ENCODE measurements at regions not wholly inside any gene's neighbourhood (a gene's known extent, or its start where the extent isn't known, plus 50 kb on each side); places are given as distances from the start of the nearest gene placed in this dataset.

DNA sequence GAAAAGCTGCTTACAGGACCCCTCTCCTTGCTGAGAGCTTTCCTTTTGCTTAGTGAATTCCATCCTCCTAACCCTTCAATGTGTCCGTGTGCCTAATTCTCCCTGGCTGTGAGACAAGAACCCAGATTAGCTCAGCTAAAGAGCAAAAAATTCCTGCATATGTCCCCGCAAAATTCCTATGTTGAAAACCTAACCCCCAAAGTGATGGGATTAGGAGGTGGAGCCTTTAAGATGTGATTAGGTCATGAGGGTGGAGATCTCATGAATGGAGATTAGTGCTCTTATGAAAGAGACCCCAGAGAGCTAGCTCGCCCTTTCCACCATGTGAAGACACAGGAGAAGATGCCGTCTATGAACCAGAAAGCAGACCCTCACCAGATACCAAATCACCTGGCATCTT is 503.0 kb upstream of the DIAPH2 start:
- ATAC-seq, result no peak
- TF ChIP-seq PPARA (CRISPR knock-in tag; IDR thresholded peaks at IDR 0.05; ENCODE audit: borderline replicate concordance), result no peak
- TF ChIP-seq, protein P1, sequence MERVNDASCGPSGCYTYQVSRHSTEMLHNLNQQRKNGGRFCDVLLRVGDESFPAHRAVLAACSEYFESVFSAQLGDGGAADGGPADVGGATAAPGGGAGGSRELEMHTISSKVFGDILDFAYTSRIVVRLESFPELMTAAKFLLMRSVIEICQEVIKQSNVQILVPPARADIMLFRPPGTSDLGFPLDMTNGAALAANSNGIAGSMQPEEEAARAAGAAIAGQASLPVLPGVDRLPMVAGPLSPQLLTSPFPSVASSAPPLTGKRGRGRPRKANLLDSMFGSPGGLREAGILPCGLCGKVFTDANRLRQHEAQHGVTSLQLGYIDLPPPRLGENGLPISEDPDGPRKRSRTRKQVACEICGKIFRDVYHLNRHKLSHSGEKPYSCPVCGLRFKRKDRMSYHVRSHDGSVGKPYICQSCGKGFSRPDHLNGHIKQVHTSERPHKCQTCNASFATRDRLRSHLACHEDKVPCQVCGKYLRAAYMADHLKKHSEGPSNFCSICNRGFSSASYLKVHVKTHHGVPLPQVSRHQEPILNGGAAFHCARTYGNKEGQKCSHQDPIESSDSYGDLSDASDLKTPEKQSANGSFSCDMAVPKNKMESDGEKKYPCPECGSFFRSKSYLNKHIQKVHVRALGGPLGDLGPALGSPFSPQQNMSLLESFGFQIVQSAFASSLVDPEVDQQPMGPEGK (CRISPR knock-in tag; IDR thresholded peaks at IDR 0.05; ENCODE audit: borderline replicate concordance), result no peak
- TF ChIP-seq, protein P2, sequence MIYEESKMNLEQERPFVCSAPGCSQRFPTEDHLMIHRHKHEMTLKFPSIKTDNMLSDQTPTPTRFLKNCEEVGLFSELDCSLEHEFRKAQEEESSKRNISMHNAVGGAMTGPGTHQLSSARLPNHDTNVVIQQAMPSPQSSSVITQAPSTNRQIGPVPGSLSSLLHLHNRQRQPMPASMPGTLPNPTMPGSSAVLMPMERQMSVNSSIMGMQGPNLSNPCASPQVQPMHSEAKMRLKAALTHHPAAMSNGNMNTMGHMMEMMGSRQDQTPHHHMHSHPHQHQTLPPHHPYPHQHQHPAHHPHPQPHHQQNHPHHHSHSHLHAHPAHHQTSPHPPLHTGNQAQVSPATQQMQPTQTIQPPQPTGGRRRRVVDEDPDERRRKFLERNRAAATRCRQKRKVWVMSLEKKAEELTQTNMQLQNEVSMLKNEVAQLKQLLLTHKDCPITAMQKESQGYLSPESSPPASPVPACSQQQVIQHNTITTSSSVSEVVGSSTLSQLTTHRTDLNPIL (CRISPR knock-in tag; IDR thresholded peaks at IDR 0.05; ENCODE audit: low read depth), result no peak
- TF ChIP-seq, protein P3, sequence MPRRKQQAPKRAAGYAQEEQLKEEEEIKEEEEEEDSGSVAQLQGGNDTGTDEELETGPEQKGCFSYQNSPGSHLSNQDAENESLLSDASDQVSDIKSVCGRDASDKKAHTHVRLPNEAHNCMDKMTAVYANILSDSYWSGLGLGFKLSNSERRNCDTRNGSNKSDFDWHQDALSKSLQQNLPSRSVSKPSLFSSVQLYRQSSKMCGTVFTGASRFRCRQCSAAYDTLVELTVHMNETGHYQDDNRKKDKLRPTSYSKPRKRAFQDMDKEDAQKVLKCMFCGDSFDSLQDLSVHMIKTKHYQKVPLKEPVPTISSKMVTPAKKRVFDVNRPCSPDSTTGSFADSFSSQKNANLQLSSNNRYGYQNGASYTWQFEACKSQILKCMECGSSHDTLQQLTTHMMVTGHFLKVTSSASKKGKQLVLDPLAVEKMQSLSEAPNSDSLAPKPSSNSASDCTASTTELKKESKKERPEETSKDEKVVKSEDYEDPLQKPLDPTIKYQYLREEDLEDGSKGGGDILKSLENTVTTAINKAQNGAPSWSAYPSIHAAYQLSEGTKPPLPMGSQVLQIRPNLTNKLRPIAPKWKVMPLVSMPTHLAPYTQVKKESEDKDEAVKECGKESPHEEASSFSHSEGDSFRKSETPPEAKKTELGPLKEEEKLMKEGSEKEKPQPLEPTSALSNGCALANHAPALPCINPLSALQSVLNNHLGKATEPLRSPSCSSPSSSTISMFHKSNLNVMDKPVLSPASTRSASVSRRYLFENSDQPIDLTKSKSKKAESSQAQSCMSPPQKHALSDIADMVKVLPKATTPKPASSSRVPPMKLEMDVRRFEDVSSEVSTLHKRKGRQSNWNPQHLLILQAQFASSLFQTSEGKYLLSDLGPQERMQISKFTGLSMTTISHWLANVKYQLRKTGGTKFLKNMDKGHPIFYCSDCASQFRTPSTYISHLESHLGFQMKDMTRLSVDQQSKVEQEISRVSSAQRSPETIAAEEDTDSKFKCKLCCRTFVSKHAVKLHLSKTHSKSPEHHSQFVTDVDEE (CRISPR knock-in tag; IDR thresholded peaks at IDR 0.05), result no peak
- no peak for TF ChIP-seq ESRRG (CRISPR knock-in tag; IDR thresholded peaks at IDR 0.05)
- no peak for TF ChIP-seq ARNTL (CRISPR knock-in tag; IDR thresholded peaks at IDR 0.05; ENCODE audit: borderline replicate concordance, low read depth)
- no peak for TF ChIP-seq CSRNP3 (CRISPR knock-in tag; IDR thresholded peaks at IDR 0.05)
- TF ChIP-seq, protein P4, sequence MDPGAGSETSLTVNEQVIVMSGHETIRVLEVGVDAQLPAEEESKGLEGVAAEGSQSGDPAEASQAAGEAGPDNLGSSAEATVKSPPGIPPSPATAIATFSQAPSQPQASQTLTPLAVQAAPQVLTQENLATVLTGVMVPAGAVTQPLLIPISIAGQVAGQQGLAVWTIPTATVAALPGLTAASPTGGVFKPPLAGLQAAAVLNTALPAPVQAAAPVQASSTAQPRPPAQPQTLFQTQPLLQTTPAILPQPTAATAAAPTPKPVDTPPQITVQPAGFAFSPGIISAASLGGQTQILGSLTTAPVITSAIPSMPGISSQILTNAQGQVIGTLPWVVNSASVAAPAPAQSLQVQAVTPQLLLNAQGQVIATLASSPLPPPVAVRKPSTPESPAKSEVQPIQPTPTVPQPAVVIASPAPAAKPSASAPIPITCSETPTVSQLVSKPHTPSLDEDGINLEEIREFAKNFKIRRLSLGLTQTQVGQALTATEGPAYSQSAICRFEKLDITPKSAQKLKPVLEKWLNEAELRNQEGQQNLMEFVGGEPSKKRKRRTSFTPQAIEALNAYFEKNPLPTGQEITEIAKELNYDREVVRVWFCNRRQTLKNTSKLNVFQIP (CRISPR knock-in tag; IDR thresholded peaks at IDR 0.05; ENCODE audit: borderline replicate concordance, low read depth), result no peak

GRCh38 chrX:96182366-96182765 is 502.3 kb upstream of the DIAPH2 start:
- ATAC-seq, result peak; percentile 85
- no peak for TF ChIP-seq ZNF565 (CRISPR knock-in tag; conservative IDR thresholded peaks at IDR 0.05; ENCODE audit: low read depth)
- TF ChIP-seq ZFP3 (CRISPR knock-in tag; IDR thresholded peaks at IDR 0.05), result no peak
- no peak for TF ChIP-seq SNAI2 (CRISPR knock-in tag; IDR thresholded peaks at IDR 0.05)
- TF ChIP-seq TOX (CRISPR knock-in tag; IDR thresholded peaks at IDR 0.05; ENCODE audit: borderline replicate concordance), result no peak
- no peak for TF ChIP-seq ISL1 (CRISPR knock-in tag; IDR thresholded peaks at IDR 0.05)
- no peak for TF ChIP-seq ZNF70 (CRISPR knock-in tag; IDR thresholded peaks at IDR 0.05)
- TF ChIP-seq GLIS3 (CRISPR knock-in tag; IDR thresholded peaks at IDR 0.05), result no peak
- TF ChIP-seq ZFP30 (CRISPR knock-in tag; IDR thresholded peaks at IDR 0.05), result no peak
- no peak for TF ChIP-seq CSDC2 (CRISPR knock-in tag; IDR thresholded peaks at IDR 0.05)
- TF ChIP-seq, protein P3 (CRISPR knock-in tag; IDR thresholded peaks at IDR 0.05), result no peak

GRCh38 chrX:96183391-96183790 is 501.3 kb upstream of the DIAPH2 start:
- no peak for ATAC-seq
- TF ChIP-seq TCF4 (CRISPR knock-in tag; IDR thresholded peaks at IDR 0.05; ENCODE audit: borderline replicate concordance), result no peak
- no peak for TF ChIP-seq SNAI2 (CRISPR knock-in tag; IDR thresholded peaks at IDR 0.05)
- TF ChIP-seq, protein P3 (CRISPR knock-in tag; IDR thresholded peaks at IDR 0.05), result no peak
- TF ChIP-seq ZNF565 (CRISPR knock-in tag; conservative IDR thresholded peaks at IDR 0.05; ENCODE audit: low read depth), result no peak
- TF ChIP-seq RARB (CRISPR knock-in tag; IDR thresholded peaks at IDR 0.05), result no peak
- TF ChIP-seq, protein P1 (CRISPR knock-in tag; IDR thresholded peaks at IDR 0.05; ENCODE audit: borderline replicate concordance), result no peak
- no peak for TF ChIP-seq ZC3H10 (CRISPR knock-in tag; IDR thresholded peaks at IDR 0.05)
- no peak for TF ChIP-seq OSR1 (CRISPR knock-in tag; IDR thresholded peaks at IDR 0.05)

Measured in SK-N-SH treated with all-trans-retinoic acid at 6 μM for 48 hours (cell line).